ENCODE measurements at regions not wholly inside any gene's neighbourhood (a gene's known extent, or its start where the extent isn't known, plus 50 kb on each side); places are given as distances from the start of the nearest gene placed in this dataset.

DNA sequence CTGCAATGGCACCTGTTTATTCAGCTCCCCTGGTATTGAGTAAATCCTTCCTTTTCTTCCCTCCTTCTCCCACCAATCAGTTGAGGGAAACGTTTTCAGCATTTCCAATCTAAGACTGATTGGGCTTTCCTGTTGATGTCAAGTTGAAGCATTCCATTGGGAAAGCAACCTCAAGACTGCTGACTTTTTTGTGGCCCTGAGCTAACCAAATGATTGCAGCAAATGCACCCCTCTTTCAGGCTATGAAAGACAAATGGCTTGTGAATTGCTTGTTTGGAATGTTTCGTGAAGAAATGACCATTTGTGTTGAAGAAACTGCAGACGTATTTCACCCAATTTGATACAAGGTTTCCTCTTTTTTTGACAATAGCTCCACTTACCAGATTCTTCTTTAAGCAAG, 303.5 kb downstream of the EPHA4 start:
- TF ChIP-seq, protein P1, sequence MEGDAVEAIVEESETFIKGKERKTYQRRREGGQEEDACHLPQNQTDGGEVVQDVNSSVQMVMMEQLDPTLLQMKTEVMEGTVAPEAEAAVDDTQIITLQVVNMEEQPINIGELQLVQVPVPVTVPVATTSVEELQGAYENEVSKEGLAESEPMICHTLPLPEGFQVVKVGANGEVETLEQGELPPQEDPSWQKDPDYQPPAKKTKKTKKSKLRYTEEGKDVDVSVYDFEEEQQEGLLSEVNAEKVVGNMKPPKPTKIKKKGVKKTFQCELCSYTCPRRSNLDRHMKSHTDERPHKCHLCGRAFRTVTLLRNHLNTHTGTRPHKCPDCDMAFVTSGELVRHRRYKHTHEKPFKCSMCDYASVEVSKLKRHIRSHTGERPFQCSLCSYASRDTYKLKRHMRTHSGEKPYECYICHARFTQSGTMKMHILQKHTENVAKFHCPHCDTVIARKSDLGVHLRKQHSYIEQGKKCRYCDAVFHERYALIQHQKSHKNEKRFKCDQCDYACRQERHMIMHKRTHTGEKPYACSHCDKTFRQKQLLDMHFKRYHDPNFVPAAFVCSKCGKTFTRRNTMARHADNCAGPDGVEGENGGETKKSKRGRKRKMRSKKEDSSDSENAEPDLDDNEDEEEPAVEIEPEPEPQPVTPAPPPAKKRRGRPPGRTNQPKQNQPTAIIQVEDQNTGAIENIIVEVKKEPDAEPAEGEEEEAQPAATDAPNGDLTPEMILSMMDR (IDR thresholded peaks at IDR 0.05) = no peak
- TF ChIP-seq POLR2AphosphoS5 (IDR thresholded peaks at IDR 0.05) (no peak), POLR2A (IDR thresholded peaks at IDR 0.05) (no peak)
